H1 (cell line): ENCODE measurements at regions not wholly inside any gene's neighbourhood (a gene's known extent, or its start where the extent isn't known, plus 50 kb on each side); places are given as distances from the start of the nearest gene placed in this dataset.

ENCODE experiments used
- EZH2 ChIP-seq: fragments of 200-600 bp; sonication (generic); IDR thresholded peaks from 2 replicates; pipeline ENCODE4 v1.7.1; 2012; ENCODE audit warnings: low read depth, mild to moderate bottlenecking, moderate library complexity, low read length, inconsistent platforms; ENCODE audit not compliant: severe bottlenecking
- POLR2A ChIP-seq, 2 experiments: IDR thresholded peaks; 1 replicate in 1 of 2; 2 replicates in 1 of 2; pipeline ENCODE4 v1.6.1; 2011; ENCODE audit warnings: low read depth in 2 of 2, low read length in 2 of 2, mild to moderate bottlenecking in 2 of 2; ENCODE audit errors: control extremely low read depth in 1 of 2
- SRF ChIP-seq: IDR thresholded peaks from 2 replicates; pipeline ENCODE4 v1.6.1; 2011; ENCODE audit warnings: mild to moderate bottlenecking, low read depth, low read length, moderate library complexity

DNA sequence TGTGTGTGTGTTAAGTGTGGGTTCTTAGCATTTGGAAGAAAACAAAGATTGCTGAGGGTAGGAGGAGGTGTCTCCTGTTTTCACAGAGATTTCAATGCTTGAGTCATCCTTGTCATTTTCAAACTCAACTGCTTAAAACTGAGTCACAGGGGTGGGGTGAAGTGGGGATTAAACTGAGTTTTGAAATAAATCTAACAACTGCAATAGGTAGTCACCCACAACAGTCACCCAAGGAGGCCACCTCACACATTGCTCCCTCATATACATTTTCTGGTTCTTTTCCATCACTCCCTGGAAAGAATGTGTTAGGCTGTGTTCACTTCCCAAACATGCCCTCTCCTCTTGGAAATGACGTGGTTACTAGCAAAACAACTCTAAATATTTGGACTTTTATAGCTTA, 187.7 kb upstream of the CMC1 start:
- TF ChIP-seq SRF (no peak), EZH2 (no peak), POLR2A (IDR thresholded peaks at IDR 0.05; ENCODE audit: control extremely low read depth in 1 of 2, low read depth in 2 of 2, low read length in 2 of 2) (no peak)
